ENCODE measurements at regions not wholly inside any gene's neighbourhood (a gene's known extent, or its start where the extent isn't known, plus 50 kb on each side); places are given as distances from the start of the nearest gene placed in this dataset.
A peak's percentile ranks its signal among the peaks of the same experiment; 100 is the strongest.
"Not testable (repeated sequence)": the region's sequence is repeated elsewhere in the genome, so short reads cannot be mapped to it uniquely, and the experiment has no call there.

GRCh38 chr5:36507332-36507952 lies 99.0 kb upstream of the SLC1A3 start:
- no peaks in the 10 kb centered on the region for H3K4me1 ChIP-seq (ENCODE audit: control insufficient read depth, insufficient read depth, low read length, poor library complexity, severe bottlenecking)
- ATAC-seq (ENCODE audit: low read depth in 2 of 2) (peak in 1 of 2 donors; percentile 53), DNase-seq (peak; percentile 39 to 67 (median 44))
- H3K36me3 Mint-ChIP-seq: no peaks in the 10 kb centered on the region
- H3K27me3 Mint-ChIP-seq: no peaks in the 10 kb centered on the region
- H3K4me3 Mint-ChIP-seq: no peak overlapping the region
- no peak overlapping the region for H3K27ac Mint-ChIP-seq
- H3K27me3 ChIP-seq (ENCODE audit: control insufficient read depth, insufficient read depth, low read length): no peaks in the 10 kb centered on the region
- no peaks in the 10 kb centered on the region for H3K9me3 ChIP-seq (ENCODE audit: control insufficient read depth in 2 of 2, low read length in 2 of 2)
- H3K9me3 Mint-ChIP-seq: peaks cover 0 to 2% (median 0%) of the 10 kb centered on the region in 7 donors
- no peak overlapping the region for H3K27ac ChIP-seq (ENCODE audit: insufficient read depth, low read length, poor library complexity, severe bottlenecking)
- peaks cover 0 to 3% (median 0%) of the 10 kb centered on the region in 4 donors for H3K4me1 Mint-ChIP-seq
- no peak overlapping the region for H3K4me3 ChIP-seq (ENCODE audit: low read depth, low read length)
- no peaks in the 10 kb centered on the region for H3K36me3 ChIP-seq (ENCODE audit: control insufficient read depth, insufficient read depth, low read length)

GRCh38 chr5:36508331-36508730 lies 98.1 kb upstream of the SLC1A3 start:
- not testable (repeated sequence) for H3K9me3 ChIP-seq (ENCODE audit: control insufficient read depth in 2 of 2, low read length in 2 of 2); H3K27ac ChIP-seq (ENCODE audit: insufficient read depth, low read length, poor library complexity, severe bottlenecking); H3K4me1 ChIP-seq (ENCODE audit: control insufficient read depth, insufficient read depth, low read length, poor library complexity, severe bottlenecking); H3K4me3 Mint-ChIP-seq; H3K4me3 ChIP-seq (ENCODE audit: low read depth, low read length); H3K27ac Mint-ChIP-seq; H3K27me3 ChIP-seq (ENCODE audit: control insufficient read depth, insufficient read depth, low read length); H3K4me1 Mint-ChIP-seq; H3K36me3 ChIP-seq (ENCODE audit: control insufficient read depth, insufficient read depth, low read length); H3K36me3 Mint-ChIP-seq; ATAC-seq (ENCODE audit: low read depth in 2 of 2); H3K9me3 Mint-ChIP-seq; H3K27me3 Mint-ChIP-seq
- peak in 1 of 3 donors; percentile 59 for DNase-seq

- ATAC-seq (ENCODE audit: low read depth in 2 of 2); H3K9me3 Mint-ChIP-seq; H3K4me3 ChIP-seq (ENCODE audit: low read depth, low read length); H3K27ac Mint-ChIP-seq; H3K4me3 Mint-ChIP-seq; H3K9me3 ChIP-seq (ENCODE audit: control insufficient read depth in 2 of 2, low read length in 2 of 2); DNase-seq; H3K27ac ChIP-seq (ENCODE audit: insufficient read depth, low read length, poor library complexity, severe bottlenecking); H3K4me1 Mint-ChIP-seq; H3K36me3 Mint-ChIP-seq; H3K27me3 Mint-ChIP-seq; H3K27me3 ChIP-seq (ENCODE audit: control insufficient read depth, insufficient read depth, low read length); H3K4me1 ChIP-seq (ENCODE audit: control insufficient read depth, insufficient read depth, low read length, poor library complexity, severe bottlenecking); H3K36me3 ChIP-seq (ENCODE audit: control insufficient read depth, insufficient read depth, low read length): not testable (repeated sequence)
These were observed 92.8 kb upstream of the SLC1A3 start for GRCh38 chr5:36513647-36514046.

- H3K4me1 ChIP-seq (ENCODE audit: control insufficient read depth, insufficient read depth, low read length, poor library complexity, severe bottlenecking): no peaks in the 10 kb centered on the region
- Mint-ChIP-seq H3K27me3 (no peaks in the 10 kb centered on the region), H3K4me1 (no peaks in the 10 kb centered on the region), H3K4me3 (no peak overlapping the region), H3K36me3 (no peaks in the 10 kb centered on the region), H3K27ac (no peak overlapping the region), H3K9me3 (peaks cover 0 to 8% (median 3%) of the 10 kb centered on the region in 7 donors)
- DNase-seq (no peak), ATAC-seq (ENCODE audit: low read depth in 2 of 2) (no peak)
- H3K27ac ChIP-seq (ENCODE audit: insufficient read depth, low read length, poor library complexity, severe bottlenecking): no peak overlapping the region
- H3K9me3 ChIP-seq (ENCODE audit: control insufficient read depth in 2 of 2, low read length in 2 of 2): no peaks in the 10 kb centered on the region
- no peaks in the 10 kb centered on the region for H3K27me3 ChIP-seq (ENCODE audit: control insufficient read depth, insufficient read depth, low read length)
- H3K36me3 ChIP-seq (ENCODE audit: control insufficient read depth, insufficient read depth, low read length): no peaks in the 10 kb centered on the region
- H3K4me3 ChIP-seq (ENCODE audit: low read depth, low read length): no peak overlapping the region
These were observed 86.5 kb upstream of the SLC1A3 start for GRCh38 chr5:36519881-36520280.

- Mint-ChIP-seq H3K9me3 (peaks cover 0 to 8% (median 2%) of the 10 kb centered on the region in 7 donors), H3K27me3 (no peaks in the 10 kb centered on the region), H3K4me1 (no peaks in the 10 kb centered on the region), H3K4me3 (no peak overlapping the region), H3K27ac (no peak overlapping the region), H3K36me3 (no peaks in the 10 kb centered on the region)
- Histone ChIP-seq H3K36me3 (ENCODE audit: control insufficient read depth, insufficient read depth, low read length) (no peaks in the 10 kb centered on the region), H3K27ac (ENCODE audit: insufficient read depth, low read length, poor library complexity, severe bottlenecking) (no peak overlapping the region), H3K4me1 (ENCODE audit: control insufficient read depth, insufficient read depth, low read length, poor library complexity, severe bottlenecking) (no peaks in the 10 kb centered on the region), H3K27me3 (ENCODE audit: control insufficient read depth, insufficient read depth, low read length) (no peaks in the 10 kb centered on the region), H3K4me3 (ENCODE audit: low read depth, low read length) (no peak overlapping the region), H3K9me3 (ENCODE audit: control insufficient read depth in 2 of 2, low read length in 2 of 2) (no peaks in the 10 kb centered on the region)
- ATAC-seq (ENCODE audit: low read depth in 2 of 2): no peak
- DNase-seq: no peak
These were observed 85.2 kb upstream of the SLC1A3 start for GRCh38 chr5:36521219-36521618.

- no peaks in the 10 kb centered on the region for H3K4me1 ChIP-seq (ENCODE audit: control insufficient read depth, insufficient read depth, low read length, poor library complexity, severe bottlenecking)
- H3K36me3 Mint-ChIP-seq: no peaks in the 10 kb centered on the region
- H3K9me3 ChIP-seq (ENCODE audit: control insufficient read depth in 2 of 2, low read length in 2 of 2): no peaks in the 10 kb centered on the region
- no peaks in the 10 kb centered on the region for H3K27me3 Mint-ChIP-seq
- peaks cover 0 to 8% (median 2%) of the 10 kb centered on the region in 7 donors for H3K9me3 Mint-ChIP-seq
- no peak overlapping the region for H3K27ac ChIP-seq (ENCODE audit: insufficient read depth, low read length, poor library complexity, severe bottlenecking)
- no peak for DNase-seq
- no peaks in the 10 kb centered on the region for H3K4me1 Mint-ChIP-seq
- no peak overlapping the region for H3K27ac Mint-ChIP-seq
- H3K27me3 ChIP-seq (ENCODE audit: control insufficient read depth, insufficient read depth, low read length): no peaks in the 10 kb centered on the region
- H3K36me3 ChIP-seq (ENCODE audit: control insufficient read depth, insufficient read depth, low read length): no peaks in the 10 kb centered on the region
- no peak overlapping the region for H3K4me3 ChIP-seq (ENCODE audit: low read depth, low read length)
- ATAC-seq (ENCODE audit: low read depth in 2 of 2): no peak
- H3K4me3 Mint-ChIP-seq: no peak overlapping the region
These were observed 84.3 kb upstream of the SLC1A3 start for GRCh38 chr5:36521838-36522745.

- Histone ChIP-seq H3K9me3 (ENCODE audit: control insufficient read depth in 2 of 2, low read length in 2 of 2) (no peaks in the 10 kb centered on the region), H3K4me1 (ENCODE audit: control insufficient read depth, insufficient read depth, low read length, poor library complexity, severe bottlenecking) (no peaks in the 10 kb centered on the region), H3K4me3 (ENCODE audit: low read depth, low read length) (no peak overlapping the region), H3K27ac (ENCODE audit: insufficient read depth, low read length, poor library complexity, severe bottlenecking) (no peak overlapping the region), H3K27me3 (ENCODE audit: control insufficient read depth, insufficient read depth, low read length) (no peaks in the 10 kb centered on the region), H3K36me3 (ENCODE audit: control insufficient read depth, insufficient read depth, low read length) (no peaks in the 10 kb centered on the region)
- no peaks in the 10 kb centered on the region for H3K36me3 Mint-ChIP-seq
- H3K9me3 Mint-ChIP-seq: peaks cover 0 to 6% (median 2%) of the 10 kb centered on the region in 7 donors
- DNase-seq (no peak), ATAC-seq (ENCODE audit: low read depth in 2 of 2) (no peak)
- no peak overlapping the region for H3K4me3 Mint-ChIP-seq
- no peaks in the 10 kb centered on the region for H3K4me1 Mint-ChIP-seq
- H3K27ac Mint-ChIP-seq: no peak overlapping the region
- no peaks in the 10 kb centered on the region for H3K27me3 Mint-ChIP-seq
These were observed 83.7 kb upstream of the SLC1A3 start for GRCh38 chr5:36522746-36523065.

- no peaks in the 10 kb centered on the region for H3K36me3 ChIP-seq (ENCODE audit: control insufficient read depth, insufficient read depth, low read length)
- no peaks in the 10 kb centered on the region for H3K4me1 ChIP-seq (ENCODE audit: control insufficient read depth, insufficient read depth, low read length, poor library complexity, severe bottlenecking)
- no peak overlapping the region for H3K4me3 Mint-ChIP-seq
- DNase-seq (no peak), ATAC-seq (ENCODE audit: low read depth in 2 of 2) (no peak)
- no peak overlapping the region for H3K27ac ChIP-seq (ENCODE audit: insufficient read depth, low read length, poor library complexity, severe bottlenecking)
- H3K27ac Mint-ChIP-seq: no peak overlapping the region
- no peaks in the 10 kb centered on the region for H3K27me3 ChIP-seq (ENCODE audit: control insufficient read depth, insufficient read depth, low read length)
- no peaks in the 10 kb centered on the region for H3K4me1 Mint-ChIP-seq
- H3K9me3 ChIP-seq (ENCODE audit: control insufficient read depth in 2 of 2, low read length in 2 of 2): no peaks in the 10 kb centered on the region
- H3K27me3 Mint-ChIP-seq: no peaks in the 10 kb centered on the region
- H3K36me3 Mint-ChIP-seq: no peaks in the 10 kb centered on the region
- peaks cover 0 to 3% (median 2%) of the 10 kb centered on the region in 7 donors for H3K9me3 Mint-ChIP-seq
- H3K4me3 ChIP-seq (ENCODE audit: low read depth, low read length): no peak overlapping the region
These were observed 83.0 kb upstream of the SLC1A3 start for GRCh38 chr5:36523450-36523849.

All from CD4-positive, CD25-positive, alpha-beta regulatory T cell (primary cell).